Right lobe of liver (tissue), 6 donors: ENCODE measurements at regions not wholly inside any gene's neighbourhood (a gene's known extent, or its start where the extent isn't known, plus 50 kb on each side); places are given as distances from the start of the nearest gene placed in this dataset.

Experiments
- ATAC-seq, 4 donors: fragments of 200-7000 bp; cut with Tn5 transposase; one replicate each; pipeline ENCODE4 v1.9.1; 2020; ENCODE audit warnings: mild to moderate bottlenecking in 4 of 4, moderate library complexity in 4 of 4
- DNase-seq, 3 donors: peaks; one replicate each; pipeline ENCODE4 v3.0.0-alpha.2; 2020
- H3K27ac ChIP-seq, 3 donors: fragments of 200-600 bp; one replicate each; pipeline ENCODE4 v1.8.0; 2022
- H3K27me3 ChIP-seq, 2 donors: fragments of 200-600 bp; one replicate each; pipeline ENCODE4 v1.8.0; 2022
- H3K36me3 ChIP-seq, 4 donors: fragments of 200-600 bp; sonication (generic) in 1 of 4; one replicate each; pipeline versions ENCODE4 v1.5.1 to v1.8.0; 2017 to 2022; ENCODE audit warnings: control low read depth in 1 of 4
- H3K4me1 ChIP-seq, 4 donors: fragments of 200-600 bp; sonication (generic) in 1 of 4; one replicate each; pipeline versions ENCODE4 v1.5.1 to v1.8.0; 2017 to 2022; ENCODE audit warnings: control low read depth in 1 of 4
- H3K4me3 ChIP-seq, 3 donors: fragments of 200-600 bp; one replicate each; pipeline ENCODE4 v1.8.0; 2022
- H3K9me3 ChIP-seq, 4 donors: fragments of 200-600 bp; sonication (generic) in 1 of 4; one replicate each; pipeline versions ENCODE4 v1.5.1 to v1.8.0; 2017 to 2022; ENCODE audit warnings: control low read depth in 1 of 4
- POLR2A ChIP-seq: fragments of 450-650 bp; IDR thresholded peaks from one replicate; pipeline ENCODE4 v1.6.1; 2017; ENCODE audit warnings: antibody characterized with exemption, mild to moderate bottlenecking
- WGBS: methylation state at CpG from one replicate; pipeline ENCODE4 v1.1.6; 2018; ENCODE audit warnings: low coverage, low lambda C conversion rate; ENCODE audit not compliant: insufficient coverage; ENCODE audit errors: missing lambda C conversion rate; 5-methylcytosine and 5-hydroxymethylcytosine counted together
- intact Hi-C, 2 donors: fragments of 100-400 bp; cut with DNase I; formaldehyde crosslinking; loops; one replicate each; pipeline versions ENCODE4 v1.11.2 to v1.14.1; 2022
- TF ChIP-seq, protein P1 (sequence below), 4 donors: fragments of 200-600 bp in 3 of 4; fragments of 450-650 bp in 1 of 4; IDR thresholded peaks; one replicate each; pipeline versions ENCODE4 v1.5.1 to v1.8.0; 2016 to 2022; ENCODE audit warnings: antibody characterized with exemption in 4 of 4, mild to moderate bottlenecking in 2 of 4
- donor health status: DM: no; HTN: yes; CAD: no.
- donor health status: DM: no; HTN: no; CAD: no.
- donor health status: DM: no; HTN: no; CAD: no.
- donor health status: DM: no; HTN: yes; CAD: no.
- donor health status: DM: no; HTN: yes; CAD: no.

DNA sequence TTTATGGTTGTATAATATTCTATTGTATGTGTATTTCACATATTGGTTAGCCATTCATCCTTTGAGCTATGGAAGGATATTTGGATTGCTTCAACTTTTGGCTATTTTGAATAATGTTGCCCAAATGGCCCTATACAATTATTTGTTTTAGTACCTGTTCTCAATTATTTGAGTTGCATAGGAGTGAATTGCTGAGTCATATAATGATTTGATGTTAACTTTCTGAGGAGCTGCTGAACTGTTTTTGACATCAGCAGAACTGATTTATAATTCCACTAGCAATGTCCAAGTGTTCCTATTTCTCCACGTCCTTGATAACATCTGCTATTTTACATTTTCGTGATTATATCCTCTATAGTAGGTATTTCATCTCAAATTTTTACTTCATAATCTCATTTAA, 839.9 kb downstream of the KCNT2 start:
- ATAC-seq (no peak), DNase-seq (no peak)
- H3K27me3 ChIP-seq: no peaks in the 10 kb centered on the region
- H3K4me1 ChIP-seq: no peaks in the 10 kb centered on the region
- no peaks in the 10 kb centered on the region for H3K9me3 ChIP-seq
- H3K27ac ChIP-seq: no peak overlapping the region
- TF ChIP-seq POLR2A: no peak
- TF ChIP-seq, protein P1, sequence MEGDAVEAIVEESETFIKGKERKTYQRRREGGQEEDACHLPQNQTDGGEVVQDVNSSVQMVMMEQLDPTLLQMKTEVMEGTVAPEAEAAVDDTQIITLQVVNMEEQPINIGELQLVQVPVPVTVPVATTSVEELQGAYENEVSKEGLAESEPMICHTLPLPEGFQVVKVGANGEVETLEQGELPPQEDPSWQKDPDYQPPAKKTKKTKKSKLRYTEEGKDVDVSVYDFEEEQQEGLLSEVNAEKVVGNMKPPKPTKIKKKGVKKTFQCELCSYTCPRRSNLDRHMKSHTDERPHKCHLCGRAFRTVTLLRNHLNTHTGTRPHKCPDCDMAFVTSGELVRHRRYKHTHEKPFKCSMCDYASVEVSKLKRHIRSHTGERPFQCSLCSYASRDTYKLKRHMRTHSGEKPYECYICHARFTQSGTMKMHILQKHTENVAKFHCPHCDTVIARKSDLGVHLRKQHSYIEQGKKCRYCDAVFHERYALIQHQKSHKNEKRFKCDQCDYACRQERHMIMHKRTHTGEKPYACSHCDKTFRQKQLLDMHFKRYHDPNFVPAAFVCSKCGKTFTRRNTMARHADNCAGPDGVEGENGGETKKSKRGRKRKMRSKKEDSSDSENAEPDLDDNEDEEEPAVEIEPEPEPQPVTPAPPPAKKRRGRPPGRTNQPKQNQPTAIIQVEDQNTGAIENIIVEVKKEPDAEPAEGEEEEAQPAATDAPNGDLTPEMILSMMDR (IDR thresholded peaks at IDR 0.05): no peak
- WGBS: 30% methylated on average over 2 of the region's 2 CpGs
- intact Hi-C loops: no loop called here
- no peaks in the 10 kb centered on the region for H3K36me3 ChIP-seq
- H3K4me3 ChIP-seq: no peak overlapping the region

DNA sequence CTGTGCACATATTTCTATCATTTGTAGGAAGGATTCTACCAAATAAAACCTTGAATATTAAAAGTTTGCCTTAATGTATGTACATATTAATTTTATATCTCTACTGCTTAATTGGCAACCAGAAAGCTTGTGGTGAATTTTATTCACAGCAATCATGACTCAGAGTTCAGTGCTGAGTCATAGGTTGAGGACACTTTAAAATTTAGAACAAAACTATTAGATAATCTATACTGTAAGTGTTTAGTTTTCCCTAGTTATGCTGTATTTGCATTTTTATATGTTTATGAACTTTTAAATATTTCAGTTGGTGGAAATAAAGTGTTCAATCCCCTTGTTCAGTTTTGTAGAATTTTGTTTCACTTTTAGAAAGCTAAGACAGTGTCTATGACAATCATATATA, 841.5 kb downstream of the KCNT2 start:
- no peak overlapping the region for H3K27ac ChIP-seq
- no peaks in the 10 kb centered on the region for H3K9me3 ChIP-seq
- TF ChIP-seq POLR2A: no peak
- TF ChIP-seq, protein P1 (IDR thresholded peaks at IDR 0.05): no peak
- no peaks in the 10 kb centered on the region for H3K27me3 ChIP-seq
- H3K36me3 ChIP-seq: no peaks in the 10 kb centered on the region
- H3K4me3 ChIP-seq: no peak overlapping the region
- no peaks in the 10 kb centered on the region for H3K4me1 ChIP-seq
- DNase-seq: no peak
- intact Hi-C loops: no loop called here
- ATAC-seq: no peak

- Histone ChIP-seq H3K4me3 (no peak overlapping the region), H3K27ac (no peak overlapping the region), H3K9me3 (no peaks in the 10 kb centered on the region), H3K27me3 (no peaks in the 10 kb centered on the region), H3K4me1 (no peaks in the 10 kb centered on the region), H3K36me3 (no peaks in the 10 kb centered on the region)
- WGBS: 75% methylated on average over 1 of the region's 1 CpG
- DNase-seq (no peak), ATAC-seq (no peak)
- intact Hi-C loops: no loop called here
- TF ChIP-seq POLR2A: no peak
- TF ChIP-seq, protein P1 (IDR thresholded peaks at IDR 0.05): no peak
These were observed 843.1 kb downstream of the KCNT2 start for GRCh38 chr1:195765099-195765498.

GRCh38 chr1:195763907-195764374, 844.3 kb downstream of the KCNT2 start:
- intact Hi-C loops: no loop called here
- no peaks in the 10 kb centered on the region for H3K36me3 ChIP-seq
- no peak for TF ChIP-seq POLR2A
- TF ChIP-seq, protein P1 (IDR thresholded peaks at IDR 0.05): no peak
- H3K27ac ChIP-seq: no peak overlapping the region
- 75% methylated on average over 2 of the region's 4 CpGs for WGBS
- no peak for DNase-seq
- H3K4me3 ChIP-seq: no peak overlapping the region
- ATAC-seq: no peak
- H3K4me1 ChIP-seq: no peaks in the 10 kb centered on the region
- no peaks in the 10 kb centered on the region for H3K27me3 ChIP-seq
- no peaks in the 10 kb centered on the region for H3K9me3 ChIP-seq
